ENCODE measurements at regions not wholly inside any gene's neighbourhood (a gene's known extent, or its start where the extent isn't known, plus 50 kb on each side); places are given as distances from the start of the nearest gene placed in this dataset.
A peak's percentile ranks its signal among the peaks of the same experiment; 100 is the strongest.
"Not testable (repeated sequence)": the region's sequence is repeated elsewhere in the genome, so short reads cannot be mapped to it uniquely, and the experiment has no call there.

DNA sequence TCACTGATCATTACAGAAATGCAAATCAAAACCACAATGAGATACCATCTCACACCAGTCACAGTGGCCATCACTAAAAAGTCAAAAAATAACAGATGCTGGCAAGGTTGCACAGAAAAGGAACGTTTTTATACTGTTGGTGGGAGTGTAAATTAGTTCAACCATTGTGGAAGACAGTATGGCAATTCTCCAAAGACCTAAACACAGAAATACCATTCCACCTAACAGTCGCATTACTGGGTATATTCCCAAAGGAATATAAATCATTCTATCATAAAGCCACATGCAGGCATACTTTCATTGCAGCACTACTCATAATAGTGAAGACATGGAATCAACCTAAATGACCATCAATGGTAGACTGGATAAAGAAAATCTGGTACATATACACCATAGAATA, 83.2 kb upstream of the ARID5B start:
- not testable (repeated sequence) for DNase-seq (ENCODE audit: low read depth)

- DNase-seq (ENCODE audit: low read depth): no peak
These were observed 82.3 kb upstream of the ARID5B start for GRCh38 chr10:61819208-61819607.

DNA sequence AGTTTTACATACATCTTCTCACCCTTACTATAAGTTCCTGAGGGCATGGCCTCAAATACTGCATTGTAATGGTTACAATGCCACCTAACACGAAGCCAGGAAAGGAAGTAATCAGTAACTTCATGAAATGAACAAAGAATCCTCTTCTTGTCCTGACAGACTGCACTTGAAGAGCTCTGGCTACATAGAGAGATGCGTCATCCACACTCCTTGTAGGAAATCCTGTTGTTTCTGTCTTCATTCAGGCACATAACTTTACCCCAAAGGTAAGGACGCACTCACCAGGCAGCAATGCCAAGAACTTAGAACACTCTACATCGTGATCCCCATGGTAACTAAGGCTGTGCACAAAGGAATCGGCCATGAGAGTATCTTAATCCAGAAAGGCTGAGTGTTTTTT, 80.3 kb upstream of the ARID5B start:
- peak; percentile 75 for DNase-seq (ENCODE audit: low read depth)

DNA sequence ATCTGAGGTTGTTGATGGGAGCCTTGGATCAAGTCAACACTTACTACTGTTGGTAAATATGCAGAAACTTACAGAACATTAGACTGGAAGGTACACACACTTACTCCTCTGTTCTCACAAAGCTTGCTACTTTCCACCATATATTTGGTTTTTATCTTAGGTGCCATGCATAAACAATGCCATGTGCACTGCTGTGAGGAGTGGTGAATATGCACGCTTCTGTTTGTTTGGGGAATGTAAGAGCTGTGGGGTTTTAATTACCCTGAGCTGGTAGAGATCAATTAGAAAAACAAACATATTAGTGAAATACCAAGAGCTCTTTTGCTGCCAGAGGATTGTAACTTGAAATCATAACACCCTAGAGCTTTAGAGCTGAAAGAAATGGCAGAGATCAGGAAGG, 79.8 kb upstream of the ARID5B start:
- DNase-seq (ENCODE audit: low read depth): peak; percentile 15

- DNase-seq (ENCODE audit: low read depth): no peak
These were observed 79.4 kb upstream of the ARID5B start for GRCh38 chr10:61822096-61822495.

DNA sequence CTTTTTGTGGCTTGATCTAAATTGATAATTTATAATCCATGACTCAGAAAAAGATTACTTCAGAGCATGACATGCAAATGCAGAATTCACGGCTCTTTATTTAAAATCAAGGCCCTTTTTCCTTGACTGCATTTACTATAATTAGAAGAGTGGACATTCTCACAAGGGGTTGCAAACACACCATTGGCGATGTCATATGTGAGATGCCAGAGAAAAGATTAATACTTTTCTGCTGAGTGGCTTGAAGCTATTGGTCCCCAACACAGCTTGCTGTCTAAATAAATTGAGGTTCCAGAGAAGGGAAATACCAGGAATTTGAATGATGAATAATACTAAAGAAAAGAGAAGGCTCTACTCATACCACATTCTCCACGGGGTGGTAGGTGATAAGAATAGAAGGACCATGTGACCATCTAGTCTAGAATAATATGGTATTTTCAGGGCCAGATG, 78.7 kb upstream of the ARID5B start:
- DNase-seq (ENCODE audit: low read depth): peak; percentile 23

- no peak for DNase-seq (ENCODE audit: low read depth)
These were observed 76.5 kb upstream of the ARID5B start for GRCh38 chr10:61825001-61825400.

- DNase-seq (ENCODE audit: low read depth): no peak
These were observed 75.9 kb upstream of the ARID5B start for GRCh38 chr10:61825628-61826027.

DNA sequence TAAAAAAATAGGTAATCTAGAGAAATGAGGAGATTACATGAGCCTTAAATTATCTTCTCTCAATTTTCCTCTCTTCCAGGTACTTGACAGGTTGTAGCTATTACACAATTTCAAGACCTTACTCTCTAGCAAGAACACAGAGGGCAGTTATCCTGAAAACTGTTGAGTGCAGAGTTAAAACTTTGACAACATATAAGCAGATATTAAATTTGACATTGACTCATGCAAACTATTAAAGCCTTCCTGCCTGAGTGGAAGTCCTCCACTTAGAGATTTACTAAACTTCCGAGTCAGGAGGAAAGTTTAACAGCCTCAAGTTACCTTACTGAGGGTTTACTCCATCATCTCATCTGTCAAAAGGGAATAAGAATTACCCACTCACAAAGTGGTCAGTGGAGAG, 73.5 kb upstream of the ARID5B start:
- no peak for DNase-seq (ENCODE audit: low read depth)

DNA sequence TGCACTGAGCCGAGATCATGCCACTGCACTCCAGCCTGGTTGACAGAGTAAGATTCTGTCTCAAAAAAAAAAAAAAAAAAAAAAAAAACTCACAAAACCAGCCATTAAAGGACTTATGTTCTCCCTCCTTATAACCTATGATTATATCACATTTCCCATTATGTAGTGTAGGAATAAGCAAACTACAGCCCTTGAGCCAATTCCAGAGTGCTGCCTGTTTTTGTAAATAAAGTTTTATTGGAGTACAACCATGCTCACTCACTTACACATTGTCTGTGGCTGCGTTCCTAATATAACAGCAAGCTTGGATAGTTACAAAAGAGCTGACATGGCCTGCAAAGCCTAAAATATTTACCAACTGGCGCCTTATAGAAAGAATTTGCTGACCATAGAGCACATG, 72.7 kb upstream of the ARID5B start:
- DNase-seq (ENCODE audit: low read depth): no peak

GRCh38 chr10:61830072-61830845, 71.2 kb upstream of the ARID5B start:
- no peak for DNase-seq (ENCODE audit: low read depth)

- DNase-seq (ENCODE audit: low read depth): peak; percentile 38
These were observed 70.6 kb upstream of the ARID5B start for GRCh38 chr10:61830846-61831273.

DNA sequence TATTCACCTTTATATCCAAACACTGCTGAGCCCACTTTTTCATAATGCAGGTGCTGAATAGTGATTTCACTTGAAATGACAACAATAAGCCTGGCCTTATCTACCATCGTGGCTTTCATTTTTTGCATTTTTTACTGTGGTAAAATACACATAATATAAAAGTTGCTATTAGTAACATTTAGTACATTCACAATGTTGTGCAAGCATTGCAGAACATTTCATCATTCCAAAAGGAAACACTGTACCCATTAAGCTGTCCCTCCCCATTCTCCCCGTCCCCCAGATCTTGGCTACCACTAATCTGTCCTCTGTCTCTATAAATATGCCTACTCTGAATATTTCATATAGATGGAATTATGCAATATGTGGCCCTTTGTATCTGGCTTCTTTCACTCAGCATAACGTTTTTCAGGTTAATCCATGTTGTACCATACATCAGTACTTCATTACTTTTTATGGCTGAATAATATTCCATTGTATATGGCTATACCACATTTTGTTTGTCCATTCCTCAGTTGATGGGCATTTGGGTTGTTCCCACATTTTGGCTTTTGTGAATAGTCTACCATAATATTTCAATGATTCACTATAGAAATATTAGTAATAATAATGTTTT, 68.5 kb upstream of the ARID5B start:
- DNase-seq (ENCODE audit: low read depth): peak; percentile 90

DNA sequence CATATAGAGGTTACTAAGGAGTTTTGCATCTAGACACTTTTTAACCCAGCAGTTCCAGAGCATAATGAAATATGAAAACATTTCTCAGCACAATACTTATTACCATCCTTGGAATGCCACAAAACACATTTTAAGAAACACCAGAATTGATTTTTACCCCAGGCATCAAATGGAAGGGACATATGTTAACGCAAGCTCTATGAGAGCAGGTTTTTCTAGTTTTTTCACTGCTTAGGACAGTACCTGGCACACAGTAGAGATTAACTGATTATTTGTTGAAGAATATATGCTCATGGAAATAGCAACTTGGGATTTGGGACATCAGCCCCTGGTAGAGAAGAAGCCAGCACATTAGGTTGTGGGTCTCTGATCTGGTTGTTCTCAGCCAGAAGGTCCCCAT, 67.0 kb upstream of the ARID5B start:
- DNase-seq (ENCODE audit: low read depth): no peak

DNA sequence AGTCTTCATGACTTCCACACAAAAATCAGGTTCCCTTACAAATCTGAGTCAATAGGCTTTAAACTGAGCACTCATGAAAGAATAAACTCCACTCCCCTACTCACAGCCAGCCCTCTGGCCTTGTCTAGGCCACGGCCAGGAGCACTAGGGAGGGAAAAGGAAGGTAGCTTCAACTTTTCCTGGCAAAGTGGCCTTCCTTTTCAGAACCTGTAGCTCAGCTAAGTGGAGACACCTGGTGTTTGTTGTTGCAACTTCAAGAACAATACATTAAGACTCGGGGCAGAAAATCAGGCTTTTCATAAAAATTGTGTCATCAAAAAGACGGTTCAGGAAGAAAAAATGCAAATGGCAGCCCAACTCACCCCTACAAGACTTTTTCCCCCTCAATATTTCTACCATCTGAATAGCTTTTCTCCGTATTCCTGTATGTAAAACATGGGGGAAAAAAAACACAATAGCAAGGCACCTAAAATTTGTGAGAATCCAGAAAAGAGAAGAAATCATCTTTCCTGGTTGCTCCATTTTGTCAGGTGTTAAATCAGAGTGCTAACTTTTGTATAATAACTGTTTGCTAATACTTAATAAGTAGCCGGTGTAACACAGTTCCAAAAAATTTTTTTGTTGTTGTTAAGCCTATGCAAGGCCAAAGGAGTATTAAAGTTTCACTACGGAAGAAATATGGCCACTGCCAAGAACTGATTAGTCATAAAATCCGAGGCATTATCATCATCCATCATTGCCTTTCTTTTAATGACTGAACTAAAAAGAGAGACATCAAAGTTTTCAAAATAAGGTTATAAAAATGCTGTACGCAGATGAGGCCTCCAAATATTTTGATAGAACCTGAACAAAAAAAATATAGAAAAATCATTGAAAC, 66.2 kb upstream of the ARID5B start:
- DNase-seq (ENCODE audit: low read depth): peak; percentile 85

DNA sequence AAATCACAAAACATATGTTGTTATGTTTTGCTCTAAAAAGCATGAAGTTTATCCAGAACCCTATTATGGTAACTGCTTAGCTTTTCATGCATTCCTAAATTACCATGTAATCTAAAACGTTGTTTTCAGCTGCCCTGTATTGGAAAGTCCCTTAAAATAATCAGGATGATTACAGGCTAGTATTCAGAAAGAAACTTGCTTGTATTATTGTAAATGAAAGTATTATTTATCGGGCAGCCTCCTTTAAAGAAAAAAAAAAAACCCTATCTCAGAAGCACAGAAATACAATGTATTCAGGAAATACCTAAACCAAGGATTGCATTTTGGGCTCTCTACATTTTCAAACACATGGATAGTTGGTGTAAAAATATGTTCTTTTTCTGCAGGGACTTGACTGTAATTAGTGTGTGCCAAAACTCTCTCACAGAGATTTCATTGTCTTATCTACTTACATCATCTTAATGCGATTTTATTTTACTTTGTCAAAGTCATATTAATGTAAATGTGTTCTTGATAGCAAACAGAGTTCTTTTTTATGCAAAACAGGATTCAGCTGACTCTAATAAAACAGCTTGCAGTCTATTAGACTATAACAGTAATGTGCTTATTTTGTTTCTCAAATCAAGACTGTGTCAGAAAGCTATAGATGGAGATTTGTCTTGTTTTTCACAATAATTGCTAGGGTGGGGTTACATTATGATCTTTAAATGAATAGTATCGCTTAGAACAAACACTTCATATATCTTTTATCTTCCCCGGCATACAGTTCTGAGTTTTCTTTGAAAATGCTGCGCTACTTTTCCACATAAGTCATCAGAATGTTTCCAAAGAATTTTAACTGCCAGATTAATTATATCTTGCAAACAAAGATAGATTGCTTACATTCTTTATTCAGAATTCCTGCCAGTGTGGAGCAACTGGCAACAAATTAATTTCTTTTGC, 65.3 kb upstream of the ARID5B start:
- peak; percentile 68 for DNase-seq (ENCODE audit: low read depth)

- peak; percentile 76 for DNase-seq (ENCODE audit: low read depth)
These were observed 64.4 kb upstream of the ARID5B start for GRCh38 chr10:61836888-61837754.

DNA sequence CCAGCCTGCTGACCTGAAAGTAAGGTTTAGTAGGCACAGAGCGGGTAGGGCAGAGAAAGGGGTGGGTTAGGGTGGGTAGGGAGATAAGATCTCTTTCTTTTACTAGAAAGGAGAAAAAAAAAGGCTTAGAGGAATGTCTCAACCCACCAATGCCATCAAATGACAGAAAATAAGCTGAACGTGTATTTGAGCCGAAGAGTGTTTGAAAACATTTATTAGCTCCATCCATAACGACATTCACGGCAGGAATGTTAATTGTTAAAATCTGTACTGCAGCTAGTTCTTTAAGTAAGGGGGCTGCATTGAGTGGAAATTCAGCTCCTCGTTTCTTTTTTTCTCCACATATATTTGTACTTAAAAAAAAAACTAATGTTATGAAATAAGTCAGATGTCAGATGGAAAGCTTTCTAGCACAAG, 63.7 kb upstream of the ARID5B start:
- DNase-seq (ENCODE audit: low read depth): no peak

DNA sequence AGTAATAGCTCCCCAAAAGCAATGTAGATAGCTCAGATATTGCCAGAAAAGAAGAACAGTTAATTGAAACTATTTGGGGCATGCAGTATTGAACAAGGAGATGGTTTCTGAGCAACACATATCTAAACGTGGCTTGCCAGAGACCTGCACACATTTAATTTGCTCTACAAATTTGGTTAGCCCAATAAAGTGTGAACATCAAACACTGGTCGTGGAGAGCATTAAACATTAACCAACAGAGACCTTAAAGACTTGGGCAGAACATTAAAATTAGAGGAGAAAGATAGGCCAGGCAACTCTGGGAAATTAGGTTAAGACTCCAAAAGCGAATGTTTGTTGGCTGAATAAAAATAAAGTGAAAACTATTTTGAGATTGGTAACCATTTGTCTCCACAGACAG, 61.6 kb upstream of the ARID5B start:
- no peak for DNase-seq (ENCODE audit: low read depth)

DNA sequence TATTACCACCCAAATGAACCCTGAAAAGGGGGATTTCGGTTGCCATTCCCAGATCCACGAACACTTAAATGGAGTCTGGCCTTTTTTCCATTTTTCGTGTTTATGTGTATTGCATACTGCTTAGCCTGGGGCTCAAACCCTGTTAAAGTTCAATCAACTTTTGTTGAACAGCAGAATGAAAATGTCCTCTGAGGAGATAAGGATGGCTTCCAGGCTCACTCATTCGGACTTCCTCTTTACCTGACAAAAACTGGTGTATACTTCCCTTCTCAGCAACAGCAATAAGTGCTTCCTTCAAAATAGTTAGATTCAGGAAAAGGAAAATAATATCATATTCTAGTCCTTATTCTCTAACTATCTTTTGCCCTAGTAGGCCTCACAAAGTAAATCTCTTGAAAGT, 61.1 kb upstream of the ARID5B start:
- no peak for DNase-seq (ENCODE audit: low read depth)

All from amniotic epithelial cell (primary cell).